ENCODE measurements at regions not wholly inside any gene's neighbourhood (a gene's known extent, or its start where the extent isn't known, plus 50 kb on each side); places are given as distances from the start of the nearest gene placed in this dataset.

- Mint-ChIP-seq H3K4me3 (no peak overlapping the region), H3K4me1 (ENCODE audit: low read depth) (no peaks in the 10 kb centered on the region), H3K27ac (no peak overlapping the region), H3K27me3 (ENCODE audit: low read depth) (peaks cover 1% of the 10 kb centered on the region), H3K36me3 (ENCODE audit: low read depth) (no peaks in the 10 kb centered on the region), H3K9me3 (no peaks in the 10 kb centered on the region)
- no peak for DNase-seq (ENCODE audit: low spot score)
Measured at GRCh38 chr1:67614511-67614934, 70.5 kb upstream of the GADD45A start.

- H3K4me1 Mint-ChIP-seq (ENCODE audit: low read depth): no peaks in the 10 kb centered on the region
- peaks cover 2% of the 10 kb centered on the region for H3K27me3 Mint-ChIP-seq (ENCODE audit: low read depth)
- no peak overlapping the region for H3K4me3 Mint-ChIP-seq
- DNase-seq (ENCODE audit: low spot score): no peak
- no peaks in the 10 kb centered on the region for H3K9me3 Mint-ChIP-seq
- no peak overlapping the region for H3K27ac Mint-ChIP-seq
- H3K36me3 Mint-ChIP-seq (ENCODE audit: low read depth): no peaks in the 10 kb centered on the region
Measured at GRCh38 chr1:67615886-67616285, 69.1 kb upstream of the GADD45A start.

- H3K4me1 Mint-ChIP-seq (ENCODE audit: low read depth): no peaks in the 10 kb centered on the region
- H3K4me3 Mint-ChIP-seq: no peak overlapping the region
- no peak for DNase-seq (ENCODE audit: low spot score)
- H3K36me3 Mint-ChIP-seq (ENCODE audit: low read depth): no peaks in the 10 kb centered on the region
- no peak overlapping the region for H3K27ac Mint-ChIP-seq
- no peaks in the 10 kb centered on the region for H3K9me3 Mint-ChIP-seq
- H3K27me3 Mint-ChIP-seq (ENCODE audit: low read depth): peaks cover 2% of the 10 kb centered on the region
Measured at GRCh38 chr1:67616394-67616985, 68.5 kb upstream of the GADD45A start.

- Mint-ChIP-seq H3K36me3 (ENCODE audit: low read depth) (no peaks in the 10 kb centered on the region), H3K9me3 (no peaks in the 10 kb centered on the region), H3K4me1 (ENCODE audit: low read depth) (no peaks in the 10 kb centered on the region), H3K4me3 (no peak overlapping the region), H3K27ac (no peak overlapping the region), H3K27me3 (ENCODE audit: low read depth) (peaks cover 7% of the 10 kb centered on the region)
- no peak for DNase-seq (ENCODE audit: low spot score)
Measured at GRCh38 chr1:67618285-67619018, 66.5 kb upstream of the GADD45A start.

DNA sequence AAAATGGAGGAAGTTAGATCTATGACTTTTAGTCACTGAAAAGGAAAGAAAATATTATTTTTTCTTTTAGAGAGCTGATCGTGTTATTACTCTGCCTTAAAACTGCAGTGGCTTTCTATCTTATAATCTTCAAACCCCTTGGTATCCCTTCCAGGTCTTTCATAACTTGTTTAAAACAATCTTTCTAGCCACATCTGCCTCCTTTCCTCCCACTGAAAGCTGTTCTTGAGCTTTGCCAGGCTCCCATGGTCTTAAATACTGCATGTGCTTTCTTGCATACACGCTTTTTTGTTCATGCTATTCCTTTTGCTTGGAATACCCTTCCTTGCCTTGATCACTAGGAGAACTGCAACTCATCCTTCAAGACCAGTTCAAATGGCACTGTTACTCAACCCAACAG lies 65.9 kb upstream of the GADD45A start:
- no peak for DNase-seq (ENCODE audit: low spot score)
- Mint-ChIP-seq H3K27me3 (ENCODE audit: low read depth) (peaks cover 9% of the 10 kb centered on the region), H3K4me3 (no peak overlapping the region), H3K9me3 (no peaks in the 10 kb centered on the region), H3K27ac (no peak overlapping the region), H3K4me1 (ENCODE audit: low read depth) (no peaks in the 10 kb centered on the region), H3K36me3 (ENCODE audit: low read depth) (no peaks in the 10 kb centered on the region)

- Mint-ChIP-seq H3K4me3 (no peak overlapping the region), H3K4me1 (ENCODE audit: low read depth) (no peaks in the 10 kb centered on the region), H3K27ac (no peak overlapping the region), H3K27me3 (ENCODE audit: low read depth) (peaks cover 9% of the 10 kb centered on the region), H3K36me3 (ENCODE audit: low read depth) (no peaks in the 10 kb centered on the region), H3K9me3 (no peaks in the 10 kb centered on the region)
- no peak for DNase-seq (ENCODE audit: low spot score)
Measured at GRCh38 chr1:67623906-67624305, 61.1 kb upstream of the GADD45A start.

- Mint-ChIP-seq H3K27me3 (ENCODE audit: low read depth) (peaks cover 7% of the 10 kb centered on the region), H3K4me3 (no peak overlapping the region), H3K4me1 (ENCODE audit: low read depth) (no peaks in the 10 kb centered on the region), H3K9me3 (no peaks in the 10 kb centered on the region), H3K36me3 (ENCODE audit: low read depth) (no peaks in the 10 kb centered on the region), H3K27ac (no peak overlapping the region)
- no peak for DNase-seq (ENCODE audit: low spot score)
Measured at GRCh38 chr1:67624680-67625079, 60.3 kb upstream of the GADD45A start.

DNA sequence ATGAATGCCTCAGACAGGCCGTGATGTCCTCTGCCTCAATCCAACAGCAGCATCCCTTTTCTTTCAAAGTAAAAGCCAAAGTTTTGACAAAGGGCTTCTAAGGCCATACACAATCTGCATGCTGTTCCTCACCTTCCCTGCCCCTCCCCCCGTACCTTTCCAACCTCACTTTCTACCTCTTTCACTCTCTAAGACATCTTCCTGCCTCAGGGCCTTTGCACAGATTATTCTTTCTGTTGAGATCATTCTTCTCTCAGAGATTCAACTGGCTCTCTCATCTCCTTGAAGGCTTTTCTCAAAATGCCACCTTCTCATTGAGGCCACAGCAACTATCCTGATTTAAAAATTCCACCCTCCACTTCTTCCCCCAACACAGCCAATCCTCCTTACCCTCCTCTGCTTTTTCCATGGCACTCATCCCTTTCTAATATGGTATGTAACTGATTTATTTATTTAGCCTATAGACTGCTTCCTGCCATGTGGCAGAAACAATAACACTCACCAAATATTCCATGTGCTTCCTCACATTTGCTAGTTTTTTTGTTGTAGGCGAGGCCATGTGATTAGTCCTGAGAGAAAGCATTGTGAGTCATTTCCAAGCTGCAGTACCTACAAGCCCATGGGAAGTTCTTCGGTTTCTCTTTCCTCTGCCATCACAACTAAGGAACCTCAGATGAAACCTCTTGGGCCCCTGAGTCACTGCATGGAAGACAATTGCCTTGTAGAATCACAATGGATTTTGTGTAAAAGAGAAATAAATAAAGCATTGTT lies 58.7 kb upstream of the GADD45A start:
- H3K27me3 Mint-ChIP-seq (ENCODE audit: low read depth): peaks cover 7% of the 10 kb centered on the region
- no peak for DNase-seq (ENCODE audit: low spot score)
- no peak overlapping the region for H3K4me3 Mint-ChIP-seq
- H3K27ac Mint-ChIP-seq: no peak overlapping the region
- no peaks in the 10 kb centered on the region for H3K36me3 Mint-ChIP-seq (ENCODE audit: low read depth)
- no peaks in the 10 kb centered on the region for H3K4me1 Mint-ChIP-seq (ENCODE audit: low read depth)
- H3K9me3 Mint-ChIP-seq: no peaks in the 10 kb centered on the region

- no peak for DNase-seq (ENCODE audit: low spot score)
- no peak overlapping the region for H3K27ac Mint-ChIP-seq
- H3K9me3 Mint-ChIP-seq: no peaks in the 10 kb centered on the region
- no peaks in the 10 kb centered on the region for H3K4me1 Mint-ChIP-seq (ENCODE audit: low read depth)
- peaks cover 4% of the 10 kb centered on the region for H3K27me3 Mint-ChIP-seq (ENCODE audit: low read depth)
- no peaks in the 10 kb centered on the region for H3K36me3 Mint-ChIP-seq (ENCODE audit: low read depth)
- no peak overlapping the region for H3K4me3 Mint-ChIP-seq
Measured at GRCh38 chr1:67626861-67627235, 58.2 kb upstream of the GADD45A start.

DNA sequence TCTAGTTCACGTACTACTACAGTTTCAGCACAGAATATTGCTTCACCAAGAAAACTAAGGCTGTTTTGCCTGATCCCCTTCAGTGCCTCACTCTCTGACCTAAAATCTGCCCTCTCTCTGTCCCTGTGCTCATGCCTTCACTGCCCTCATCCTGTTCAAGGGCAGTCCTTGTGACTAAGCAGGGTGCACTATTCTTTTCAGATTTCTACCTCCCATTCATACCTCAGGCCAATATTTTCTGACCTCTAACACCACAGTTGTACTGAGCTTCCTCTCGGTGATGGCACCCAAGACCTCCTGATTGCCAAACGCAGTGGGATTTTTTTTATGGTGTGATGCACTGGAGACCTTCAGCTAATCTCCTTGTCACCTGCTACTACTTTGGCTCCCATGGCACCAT lies 57.7 kb upstream of the GADD45A start:
- no peaks in the 10 kb centered on the region for H3K36me3 Mint-ChIP-seq (ENCODE audit: low read depth)
- no peak for DNase-seq (ENCODE audit: low spot score)

GRCh38 chr1:67627906-67628305 lies 57.1 kb upstream of the GADD45A start:
- H3K27me3 Mint-ChIP-seq (ENCODE audit: low read depth): peaks cover 2% of the 10 kb centered on the region
- no peak for DNase-seq (ENCODE audit: low spot score)
- no peaks in the 10 kb centered on the region for H3K9me3 Mint-ChIP-seq
- no peaks in the 10 kb centered on the region for H3K4me1 Mint-ChIP-seq (ENCODE audit: low read depth)
- no peak overlapping the region for H3K27ac Mint-ChIP-seq
- no peak overlapping the region for H3K4me3 Mint-ChIP-seq
- no peaks in the 10 kb centered on the region for H3K36me3 Mint-ChIP-seq (ENCODE audit: low read depth)

More for the DNA sequence above, 57.7 kb upstream of the GADD45A start:
- H3K27me3 Mint-ChIP-seq (ENCODE audit: low read depth): peaks cover 2% of the 10 kb centered on the region
- no peaks in the 10 kb centered on the region for H3K4me1 Mint-ChIP-seq (ENCODE audit: low read depth)
- H3K27ac Mint-ChIP-seq: no peak overlapping the region
- H3K4me3 Mint-ChIP-seq: no peak overlapping the region
- no peaks in the 10 kb centered on the region for H3K9me3 Mint-ChIP-seq

- H3K9me3 Mint-ChIP-seq: no peaks in the 10 kb centered on the region
- H3K4me1 Mint-ChIP-seq (ENCODE audit: low read depth): no peaks in the 10 kb centered on the region
- no peaks in the 10 kb centered on the region for H3K36me3 Mint-ChIP-seq (ENCODE audit: low read depth)
- no peak for DNase-seq (ENCODE audit: low spot score)
- H3K4me3 Mint-ChIP-seq: no peak overlapping the region
- no peak overlapping the region for H3K27ac Mint-ChIP-seq
- H3K27me3 Mint-ChIP-seq (ENCODE audit: low read depth): no peaks in the 10 kb centered on the region
Measured at GRCh38 chr1:67629370-67630075, 55.5 kb upstream of the GADD45A start.

- Mint-ChIP-seq H3K4me1 (ENCODE audit: low read depth) (no peaks in the 10 kb centered on the region), H3K36me3 (ENCODE audit: low read depth) (no peaks in the 10 kb centered on the region), H3K9me3 (no peaks in the 10 kb centered on the region), H3K4me3 (no peak overlapping the region), H3K27ac (no peak overlapping the region), H3K27me3 (ENCODE audit: low read depth) (no peaks in the 10 kb centered on the region)
- DNase-seq (ENCODE audit: low spot score): no peak
Measured at GRCh38 chr1:67630438-67631045, 54.5 kb upstream of the GADD45A start.

Data from T-helper 2 cell treated with Interferon-gamma antibody and Interleukin-4, amounts not matched to agents 5 μg/mL and 100 μg/mL, for 36 hours (primary cell).